ENCODE measurements at regions not wholly inside any gene's neighbourhood (a gene's known extent, or its start where the extent isn't known, plus 50 kb on each side); places are given as distances from the start of the nearest gene placed in this dataset.

GRCh38 chr12:86948851-86949250 is 692.7 kb upstream of the MGAT4C start:
- TF ChIP-seq CTCF (IDR thresholded peaks at IDR 0.05; ENCODE audit: poor library complexity, severe bottlenecking) (no peak), POLR2AphosphoS5 (IDR thresholded peaks at IDR 0.05) (no peak), EZH2 (IDR thresholded peaks at IDR 0.05; ENCODE audit: borderline replicate concordance, insufficient read depth, low read length, poor library complexity, severe bottlenecking) (no peak)

Data from neural cell (in vitro differentiated cells).